HEK293 (cell line): ENCODE measurements at regions not wholly inside any gene's neighbourhood (a gene's known extent, or its start where the extent isn't known, plus 50 kb on each side); places are given as distances from the start of the nearest gene placed in this dataset.

ENCODE experiments used
- CTCF ChIA-PET: fragments of 350-600 bp; formaldehyde crosslinking; extraction: SDS; loops from one replicate; lab custom pipeline; 2021; ENCODE audit warnings: antibody characterized with exemption; lab: Yijun Ruan, JAX
- POLR2A ChIA-PET: fragments of 300-600 bp; formaldehyde crosslinking; extraction: SDS; loops from one replicate; lab custom pipeline; 2020; ENCODE audit warnings: antibody characterized with exemption, inconsistent platforms; lab: Yijun Ruan, JAX
- H3K27ac ChIP-seq: fragments of 200-500 bp; sonication (Bioruptor generic); 2 replicates; pipeline ENCODE4 v1.5.1; 2014; ENCODE audit warnings: low read depth, low read length, control low read depth, inconsistent platforms; ENCODE audit errors: extremely low read depth
- H3K36me3 ChIP-seq, 2 experiments: fragments of 200-500 bp in 1 of 2; sonication (Bioruptor generic) in 1 of 2; 1 replicate in 1 of 2; 2 replicates in 1 of 2; pipeline ENCODE4 v1.5.1; 2014 to 2017; ENCODE audit warnings: inconsistent platforms in 2 of 2, low read length in 2 of 2; ENCODE audit not compliant: control insufficient read depth in 2 of 2, insufficient read depth in 1 of 2
- H3K4me1 ChIP-seq: fragments of 200-500 bp; sonication (Bioruptor generic); 2 replicates; pipeline ENCODE4 v1.5.1; 2014; ENCODE audit warnings: mild to moderate bottlenecking, low read length, inconsistent platforms; ENCODE audit not compliant: control insufficient read depth, insufficient read depth
- H3K4me3 ChIP-seq: 2 replicates; pipeline ENCODE4 v1.5.1; 2011; ENCODE audit warnings: low read depth, mild to moderate bottlenecking, control low read depth, low read length, moderate library complexity
- H3K9me3 ChIP-seq: fragments of 200-500 bp; sonication (Bioruptor generic); 2 replicates; pipeline ENCODE4 v1.5.1; 2014; ENCODE audit warnings: low read depth, low read length, inconsistent platforms; ENCODE audit not compliant: control insufficient read depth, insufficient read depth
- HIC1 ChIP-seq: fragments of 450-650 bp; formaldehyde crosslinking; IDR thresholded peaks from 2 replicates; pipeline ENCODE4 v1.5.1; 2016; ENCODE audit warnings: missing biosample characterization, missing genetic modification characterization
- KLF16 ChIP-seq: fragments of 450-650 bp; formaldehyde crosslinking; IDR thresholded peaks from 2 replicates; pipeline ENCODE4 v1.5.1; 2017; ENCODE audit warnings: missing biosample characterization, missing genetic modification characterization
- KLF7 ChIP-seq: fragments of 450-650 bp; formaldehyde crosslinking; IDR thresholded peaks from 2 replicates; pipeline ENCODE4 v1.5.1; 2016; ENCODE audit warnings: missing biosample characterization, missing genetic modification characterization, borderline replicate concordance
- PRDM4 ChIP-seq: fragments of 450-650 bp; formaldehyde crosslinking; IDR thresholded peaks from 2 replicates; pipeline ENCODE4 v1.5.1; 2017; ENCODE audit warnings: missing biosample characterization, missing genetic modification characterization
- SALL2 ChIP-seq: fragments of 450-650 bp; formaldehyde crosslinking; IDR thresholded peaks from 2 replicates; pipeline ENCODE4 v1.5.0; 2017; ENCODE audit warnings: missing biosample characterization, mild to moderate bottlenecking, missing genetic modification characterization, borderline replicate concordance
- TSHZ1 ChIP-seq: fragments of 450-650 bp; formaldehyde crosslinking; IDR thresholded peaks from 2 replicates; pipeline ENCODE4 v1.5.1; 2016; ENCODE audit warnings: missing biosample characterization, missing genetic modification characterization, borderline replicate concordance
- ZNF10 ChIP-seq: fragments of 450-650 bp; formaldehyde crosslinking; IDR thresholded peaks from 2 replicates; pipeline ENCODE4 v1.5.1; 2017; ENCODE audit warnings: missing biosample characterization, missing genetic modification characterization
- ZNF138 ChIP-seq: fragments of 450-650 bp; formaldehyde crosslinking; IDR thresholded peaks from 2 replicates; pipeline ENCODE4 v1.5.1; 2016; ENCODE audit warnings: missing biosample characterization, missing genetic modification characterization, borderline replicate concordance
- ZNF155 ChIP-seq: fragments of 450-650 bp; formaldehyde crosslinking; IDR thresholded peaks from 2 replicates; pipeline ENCODE4 v1.5.1; 2016; ENCODE audit warnings: missing biosample characterization, missing genetic modification characterization
- ZNF184 ChIP-seq: fragments of 450-650 bp; IDR thresholded peaks from 2 replicates; pipeline ENCODE4 v1.5.1; 2018; ENCODE audit warnings: missing biosample characterization, mild to moderate bottlenecking, missing genetic modification characterization
- ZNF202 ChIP-seq: fragments of 450-650 bp; formaldehyde crosslinking; IDR thresholded peaks from 2 replicates; pipeline ENCODE4 v1.5.1; 2016; ENCODE audit warnings: missing biosample characterization, missing genetic modification characterization, borderline replicate concordance
- ZNF214 ChIP-seq: fragments of 450-650 bp; formaldehyde crosslinking; IDR thresholded peaks from 2 replicates; pipeline ENCODE4 v1.5.1; 2017; ENCODE audit warnings: missing biosample characterization, mild to moderate bottlenecking, missing genetic modification characterization, borderline replicate concordance
- ZNF239 ChIP-seq: fragments of 450-650 bp; formaldehyde crosslinking; IDR thresholded peaks from 2 replicates; pipeline ENCODE4 v1.5.1; 2016; ENCODE audit warnings: missing biosample characterization, missing genetic modification characterization
- ZNF280C ChIP-seq: fragments of 450-650 bp; formaldehyde crosslinking; IDR thresholded peaks from 2 replicates; pipeline ENCODE4 v1.5.1; 2016; ENCODE audit warnings: missing biosample characterization, missing genetic modification characterization
- ZNF362 ChIP-seq: fragments of 450-650 bp; formaldehyde crosslinking; IDR thresholded peaks from 2 replicates; pipeline ENCODE4 v1.5.1; 2016; ENCODE audit warnings: missing biosample characterization, missing genetic modification characterization
- ZNF416 ChIP-seq: fragments of 450-650 bp; formaldehyde crosslinking; IDR thresholded peaks from 2 replicates; pipeline ENCODE4 v1.5.1; 2016; ENCODE audit warnings: missing biosample characterization, missing genetic modification characterization
- ZNF426 ChIP-seq: fragments of 450-650 bp; formaldehyde crosslinking; IDR thresholded peaks from 2 replicates; pipeline ENCODE4 v1.5.1; 2017; ENCODE audit warnings: missing biosample characterization, missing genetic modification characterization, mild to moderate bottlenecking, inconsistent platforms, moderate library complexity
- ZNF529 ChIP-seq: fragments of 450-650 bp; formaldehyde crosslinking; IDR thresholded peaks from 2 replicates; pipeline ENCODE4 v1.5.1; 2017; ENCODE audit warnings: missing genetic modification characterization, missing biosample characterization; ENCODE audit not compliant: insufficient replicate concordance
- ZNF544 ChIP-seq: fragments of 450-650 bp; formaldehyde crosslinking; IDR thresholded peaks from 2 replicates; pipeline ENCODE4 v1.5.0; 2017; ENCODE audit warnings: missing biosample characterization, missing genetic modification characterization

GRCh38 chr6:94894300-94894699 is 683.0 kb upstream of the MANEA start:
- Histone ChIP-seq H3K27ac (no peak overlapping the region), H3K4me1 (no peaks in the 10 kb centered on the region), H3K36me3 (no peaks in the 10 kb centered on the region), H3K4me3 (no peak overlapping the region), H3K9me3 (no peaks in the 10 kb centered on the region)
- TF ChIP-seq ZNF544 (no peak), SALL2 (tag by site-specific recombination) (no peak), ZNF214 (no peak), TSHZ1 (no peak), KLF16 (tag by site-specific recombination) (no peak), ZNF138 (tag by site-specific recombination) (no peak), HIC1 (no peak), ZNF155 (tag by site-specific recombination) (no peak), ZNF529 (no peak), ZNF280C (tag by site-specific recombination) (no peak), ZNF416 (tag by site-specific recombination) (no peak), ZNF362 (tag by site-specific recombination) (no peak), ZNF426 (no peak), ZNF239 (tag by site-specific recombination) (no peak), PRDM4 (tag by site-specific recombination) (no peak), ZNF10 (tag by site-specific recombination) (no peak), ZNF202 (tag by site-specific recombination) (no peak), KLF7 (tag by site-specific recombination) (no peak), ZNF184 (no peak)
- ChIA-PET POLR2A (no interaction called here), CTCF (interaction anchor here (1.2 kb wide), 1 partner anchor 308 kb away, joined by 3 read pairs; no protein-coding TSS in a partner anchor)
